Naive B cell (primary cell): ENCODE measurements at regions not wholly inside any gene's neighbourhood (a gene's known extent, or its start where the extent isn't known, plus 50 kb on each side); places are given as distances from the start of the nearest gene placed in this dataset.

ENCODE experiments used
- ATAC-seq, 2 donors: fragments of 150-1000 bp; cut with Tn5 transposase; 2 replicates each; pipeline ENCODE4 v1.10.0; 2021; ENCODE audit warnings: low read depth in 2 of 2, mild to moderate bottlenecking in 2 of 2, moderate library complexity in 2 of 2
- DNase-seq: peaks from one replicate; pipeline ENCODE4 v3.0.0; 2022
- H3K27ac Mint-ChIP-seq, 6 donors: one replicate each; pipeline ENCODE4 v1.8.0; 2020 to 2022; ENCODE audit warnings: mild to moderate bottlenecking in 6 of 6, mixed read lengths in 6 of 6, moderate library complexity in 5 of 6, inconsistent platforms in 2 of 6
- H3K27me3 Mint-ChIP-seq, 3 donors: one replicate each; pipeline ENCODE4 v1.8.0; 2021 to 2022; ENCODE audit warnings: mixed read lengths in 3 of 3, mild to moderate bottlenecking in 1 of 3
- H3K36me3 Mint-ChIP-seq, 2 donors: one replicate each; pipeline ENCODE4 v1.8.0; 2020 to 2022; ENCODE audit warnings: mixed read lengths in 2 of 2, inconsistent platforms in 1 of 2, mild to moderate bottlenecking in 1 of 2
- H3K4me1 Mint-ChIP-seq, 3 donors: one replicate each; pipeline ENCODE4 v1.8.0; 2020 to 2022; ENCODE audit warnings: mixed read lengths in 3 of 3, inconsistent platforms in 1 of 3, mild to moderate bottlenecking in 1 of 3, moderate library complexity in 1 of 3
- H3K4me3 Mint-ChIP-seq, 8 donors: one replicate each; pipeline ENCODE4 v1.8.0; 2020 to 2022; ENCODE audit warnings: mild to moderate bottlenecking in 8 of 8, mixed read lengths in 8 of 8, moderate library complexity in 8 of 8, inconsistent platforms in 2 of 8
- H3K9me3 Mint-ChIP-seq, 7 donors: one replicate each; pipeline ENCODE4 v1.8.0; 2020 to 2022; ENCODE audit warnings: mixed read lengths in 7 of 7, mild to moderate bottlenecking in 5 of 7, inconsistent platforms in 2 of 7, moderate library complexity in 1 of 7

DNA sequence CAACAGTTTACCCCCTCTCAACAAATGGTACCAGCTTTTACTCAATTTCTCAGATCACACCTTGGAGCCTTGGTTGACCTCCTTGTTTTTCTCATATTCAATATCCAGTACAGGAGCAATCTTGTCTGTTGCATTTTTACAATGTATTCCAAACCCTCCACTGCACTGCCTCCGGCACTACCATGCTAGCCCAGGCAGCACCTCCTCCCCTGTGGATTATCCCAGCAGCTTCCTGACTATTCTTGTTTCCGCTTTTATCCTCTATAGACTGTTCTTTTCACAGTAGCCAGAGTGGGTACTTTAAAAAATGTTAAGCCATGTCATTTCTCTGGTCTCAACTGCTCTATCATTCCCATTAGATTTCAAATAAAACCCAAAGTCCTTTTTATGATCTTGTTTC lies 253.4 kb upstream of the GPRIN3 start:
- no peak overlapping the region for H3K27ac Mint-ChIP-seq
- no peaks in the 10 kb centered on the region for H3K36me3 Mint-ChIP-seq
- H3K4me3 Mint-ChIP-seq: no peak overlapping the region

DNA sequence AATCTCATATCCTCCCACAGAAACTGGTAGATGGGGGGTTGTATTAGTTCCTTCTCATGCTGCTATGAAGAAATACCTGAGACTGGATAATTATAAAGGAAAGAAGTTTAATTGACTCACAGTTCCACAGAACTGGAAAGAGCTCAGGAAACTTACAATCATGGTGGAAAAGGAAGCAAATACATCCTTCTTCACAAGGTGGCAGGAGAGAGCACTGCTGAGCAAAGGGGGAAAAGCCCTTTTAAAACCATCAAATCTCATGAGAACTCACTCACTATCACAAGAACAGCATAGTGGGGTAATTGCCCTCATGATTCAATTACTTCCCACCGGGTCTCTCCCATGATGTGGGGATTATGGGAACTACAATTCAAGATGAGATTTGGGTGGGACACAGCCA lies 250.5 kb upstream of the GPRIN3 start:
- H3K27me3 Mint-ChIP-seq: no peaks in the 10 kb centered on the region
- H3K4me3 Mint-ChIP-seq: no peak overlapping the region
- H3K9me3 Mint-ChIP-seq: no peaks in the 10 kb centered on the region
- DNase-seq: no peak
- no peaks in the 10 kb centered on the region for H3K4me1 Mint-ChIP-seq
- no peak for ATAC-seq
- H3K27ac Mint-ChIP-seq: peak overlapping the region in 1 of 6 donors; percentile 88
- no peaks in the 10 kb centered on the region for H3K36me3 Mint-ChIP-seq

More for the DNA sequence above, 253.4 kb upstream of the GPRIN3 start:
- no peaks in the 10 kb centered on the region for H3K27me3 Mint-ChIP-seq
- ATAC-seq: no peak
- no peaks in the 10 kb centered on the region for H3K4me1 Mint-ChIP-seq
- DNase-seq: no peak
- no peaks in the 10 kb centered on the region for H3K9me3 Mint-ChIP-seq

DNA sequence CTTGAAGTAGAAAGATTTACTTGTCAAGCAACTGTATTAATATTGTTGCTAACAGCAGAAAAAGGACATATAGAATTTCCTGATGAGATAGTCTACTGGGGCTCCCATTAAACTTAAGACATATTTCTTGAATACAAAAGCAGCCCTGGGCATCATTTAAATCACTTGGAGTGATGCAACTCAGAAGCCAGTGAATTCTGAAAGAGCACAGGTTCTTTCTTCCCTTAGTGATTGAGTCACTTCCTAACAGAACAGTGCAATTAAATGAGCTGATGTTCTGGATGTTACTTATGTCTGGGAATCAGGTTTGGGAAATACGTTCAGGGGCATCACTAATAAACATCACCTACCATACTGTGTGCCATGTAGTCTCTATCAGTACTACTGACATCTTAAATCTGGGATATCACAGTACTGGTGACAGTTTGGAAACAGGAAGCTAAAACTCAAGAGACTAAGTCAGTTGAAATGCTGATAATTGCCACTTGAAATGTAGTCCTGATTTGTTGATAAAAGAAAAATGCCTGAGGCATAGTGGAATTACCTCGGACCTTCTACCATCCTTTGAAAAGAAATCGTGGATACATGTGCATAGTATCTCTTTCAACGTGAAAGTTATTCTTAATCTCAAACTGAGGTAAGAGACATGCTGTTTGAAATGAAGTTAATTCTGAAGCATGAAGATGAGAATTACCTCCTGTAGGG lies 249.2 kb upstream of the GPRIN3 start:
- no peak overlapping the region for H3K27ac Mint-ChIP-seq
- no peaks in the 10 kb centered on the region for H3K4me1 Mint-ChIP-seq
- no peaks in the 10 kb centered on the region for H3K27me3 Mint-ChIP-seq
- ATAC-seq: no peak
- H3K4me3 Mint-ChIP-seq: no peak overlapping the region
- no peaks in the 10 kb centered on the region for H3K36me3 Mint-ChIP-seq
- H3K9me3 Mint-ChIP-seq: no peaks in the 10 kb centered on the region
- no peak for DNase-seq

DNA sequence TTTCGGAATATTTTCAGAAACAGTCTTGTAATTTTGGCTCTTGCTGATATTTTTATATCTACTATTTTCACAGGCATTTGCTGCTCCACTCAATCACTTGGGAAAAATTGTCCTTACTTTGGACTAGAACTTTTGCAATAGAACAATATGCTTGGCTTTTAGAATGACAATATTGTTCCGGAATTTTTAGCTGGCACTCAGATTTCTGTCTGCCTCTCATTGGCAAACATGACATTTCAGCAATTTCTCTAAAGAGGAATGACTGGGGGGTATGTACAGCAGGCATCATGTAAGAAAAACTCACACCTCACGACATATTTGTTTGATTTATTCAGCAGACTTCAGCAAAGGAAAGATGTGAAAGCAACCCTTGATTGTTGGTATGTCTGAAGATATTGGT lies 243.6 kb upstream of the GPRIN3 start:
- no peaks in the 10 kb centered on the region for H3K36me3 Mint-ChIP-seq
- H3K27ac Mint-ChIP-seq: no peak overlapping the region
- no peak overlapping the region for H3K4me3 Mint-ChIP-seq
- no peaks in the 10 kb centered on the region for H3K27me3 Mint-ChIP-seq
- DNase-seq (no peak), ATAC-seq (no peak)
- no peaks in the 10 kb centered on the region for H3K4me1 Mint-ChIP-seq
- peaks cover 0 to 4% (median 0%) of the 10 kb centered on the region in 7 donors for H3K9me3 Mint-ChIP-seq

DNA sequence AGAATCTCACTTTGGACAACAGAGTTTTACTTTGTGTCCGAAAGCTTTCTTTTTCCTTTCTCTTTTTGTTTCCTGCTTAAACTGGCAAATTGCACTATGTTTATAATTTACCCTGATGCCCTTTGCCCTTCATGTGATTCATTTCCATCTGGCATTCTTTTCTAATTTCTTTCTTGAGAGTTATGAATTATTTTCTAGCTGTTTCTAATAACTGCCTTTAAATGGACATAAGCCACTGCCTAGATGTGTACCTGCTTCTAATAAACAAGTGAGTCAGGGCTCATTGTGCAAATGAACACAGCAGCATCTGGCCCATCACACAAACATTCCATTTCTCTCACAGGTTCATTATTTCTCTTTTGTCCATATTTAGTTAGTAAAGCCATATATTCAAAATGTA lies 242.3 kb upstream of the GPRIN3 start:
- ATAC-seq: no peak
- no peak for DNase-seq
- Mint-ChIP-seq H3K27ac (no peak overlapping the region), H3K36me3 (peaks cover 0 to 7% of the 10 kb centered on the region in 2 donors), H3K4me1 (no peaks in the 10 kb centered on the region), H3K4me3 (no peak overlapping the region), H3K9me3 (peaks cover 0 to 17% (median 5%) of the 10 kb centered on the region in 7 donors), H3K27me3 (no peaks in the 10 kb centered on the region)

DNA sequence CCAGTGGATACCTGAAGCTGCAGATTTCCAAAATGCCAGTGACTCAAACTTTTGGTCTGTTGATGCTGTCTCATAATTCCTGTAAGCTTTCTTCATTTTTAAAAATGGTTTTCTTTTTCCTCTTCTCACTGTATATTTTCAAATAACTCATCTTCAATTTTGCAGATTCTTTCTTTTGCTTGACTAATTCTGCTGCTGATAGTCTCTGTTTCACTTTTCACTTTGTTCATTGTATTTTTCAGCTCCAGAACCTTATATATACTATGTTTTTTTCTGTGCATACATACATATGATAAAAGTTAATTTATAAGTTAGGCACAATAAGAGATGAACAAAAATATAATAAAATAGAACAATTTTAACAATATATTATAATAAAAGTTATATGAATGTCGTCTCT lies 237.7 kb upstream of the GPRIN3 start:
- Mint-ChIP-seq H3K9me3 (peaks cover 15 to 38% (median 16%) of the 10 kb centered on the region in 7 donors), H3K27ac (no peak overlapping the region), H3K4me3 (no peak overlapping the region), H3K36me3 (peaks cover 0 to 7% of the 10 kb centered on the region in 2 donors), H3K27me3 (no peaks in the 10 kb centered on the region), H3K4me1 (no peaks in the 10 kb centered on the region)
- no peak for DNase-seq
- no peak for ATAC-seq

DNA sequence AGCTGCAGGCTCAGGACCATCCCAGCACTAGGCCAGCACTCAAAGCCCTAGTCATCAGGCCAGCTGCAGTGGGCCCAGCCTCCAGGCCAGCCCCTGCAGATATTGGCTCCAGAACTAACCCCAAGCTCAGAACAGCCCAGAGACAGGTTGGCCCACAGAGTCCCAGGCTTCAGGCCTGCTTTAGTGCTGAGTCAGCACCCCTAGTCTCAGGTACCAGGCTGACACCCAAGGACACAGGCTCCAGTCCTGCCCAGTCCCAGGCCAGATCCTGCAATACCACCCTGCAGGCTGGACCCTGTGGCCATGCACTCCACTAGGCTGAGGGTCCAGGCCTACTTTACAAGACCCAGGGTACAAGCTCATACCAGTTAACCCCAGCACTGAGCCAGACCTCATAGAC lies 234.4 kb upstream of the GPRIN3 start:
- ATAC-seq (no peak), DNase-seq (no peak)
- H3K27me3 Mint-ChIP-seq: no peaks in the 10 kb centered on the region
- H3K9me3 Mint-ChIP-seq: peaks cover 15 to 37% (median 16%) of the 10 kb centered on the region in 7 donors
- H3K27ac Mint-ChIP-seq: no peak overlapping the region
- H3K4me1 Mint-ChIP-seq: no peaks in the 10 kb centered on the region
- H3K4me3 Mint-ChIP-seq: no peak overlapping the region
- H3K36me3 Mint-ChIP-seq: peaks cover 0 to 7% of the 10 kb centered on the region in 2 donors

DNA sequence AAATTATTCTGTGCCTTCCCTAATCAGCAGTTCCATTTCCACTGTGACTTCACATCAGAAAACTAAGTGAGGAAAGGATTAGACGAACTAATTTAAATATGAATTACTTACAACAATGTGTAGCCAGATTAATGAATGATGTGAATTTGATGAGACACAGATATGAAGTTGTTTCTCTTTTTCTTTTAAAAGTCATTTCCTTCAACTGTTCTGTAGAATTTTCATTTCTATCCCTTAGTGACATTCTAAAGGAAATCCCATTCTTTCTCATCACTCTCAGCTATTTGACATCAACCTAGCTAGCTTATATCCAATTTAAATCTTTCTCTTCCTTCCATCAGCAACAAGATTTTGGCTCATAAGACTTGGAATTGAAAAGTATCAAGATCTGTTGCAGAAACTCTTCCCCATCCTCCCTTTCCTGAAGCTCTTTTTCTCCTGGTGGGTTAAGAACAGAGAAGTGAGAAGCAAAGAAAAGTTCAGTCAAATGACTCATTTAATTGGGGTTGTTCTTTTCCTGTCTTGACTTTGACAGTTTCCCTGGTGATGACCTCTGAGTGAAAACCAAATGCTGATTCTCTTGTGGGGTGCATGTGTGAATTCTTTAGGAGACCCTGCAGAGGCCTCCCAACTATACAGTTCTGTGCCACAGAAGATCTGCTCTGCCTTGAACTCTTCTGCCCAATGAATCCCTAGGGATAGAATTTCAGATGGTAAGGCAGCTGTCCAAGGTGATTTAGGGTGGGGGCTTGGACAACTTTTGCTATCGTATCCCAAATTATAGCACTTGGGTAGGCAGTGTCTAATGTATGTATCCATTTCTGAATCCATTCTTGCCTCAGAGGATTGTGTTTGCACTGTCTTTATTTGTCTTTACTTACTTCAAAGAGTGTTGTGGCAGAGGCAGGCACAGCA lies 232.5 kb upstream of the GPRIN3 start:
- Mint-ChIP-seq H3K4me1 (no peaks in the 10 kb centered on the region), H3K27ac (no peak overlapping the region), H3K27me3 (no peaks in the 10 kb centered on the region), H3K36me3 (no peaks in the 10 kb centered on the region), H3K4me3 (no peak overlapping the region), H3K9me3 (peaks cover 10 to 24% (median 16%) of the 10 kb centered on the region in 7 donors)
- DNase-seq (no peak), ATAC-seq (no peak)

DNA sequence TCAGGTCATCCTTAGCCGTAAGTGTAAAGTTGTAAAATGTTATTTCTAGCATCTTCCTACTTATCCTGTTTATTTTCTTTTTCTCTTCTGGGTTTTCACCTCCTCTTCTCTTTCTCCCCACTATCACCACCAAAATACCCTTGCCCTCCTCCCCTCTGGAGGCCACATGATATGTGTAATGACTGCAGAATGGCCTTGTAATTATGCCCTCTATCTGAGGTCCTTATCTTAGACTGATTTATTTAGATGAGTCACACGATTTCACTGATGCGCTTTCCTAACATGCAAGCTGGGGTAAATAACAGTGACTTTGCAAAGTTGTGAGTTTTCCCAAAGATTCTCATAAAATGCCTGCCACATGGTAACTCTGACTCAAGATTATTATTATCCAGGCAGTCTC lies 231.8 kb upstream of the GPRIN3 start:
- no peaks in the 10 kb centered on the region for H3K4me1 Mint-ChIP-seq
- no peaks in the 10 kb centered on the region for H3K36me3 Mint-ChIP-seq
- H3K27ac Mint-ChIP-seq: no peak overlapping the region
- peaks cover 8 to 17% (median 12%) of the 10 kb centered on the region in 7 donors for H3K9me3 Mint-ChIP-seq
- no peaks in the 10 kb centered on the region for H3K27me3 Mint-ChIP-seq
- H3K4me3 Mint-ChIP-seq: no peak overlapping the region
- no peak for DNase-seq
- no peak for ATAC-seq

DNA sequence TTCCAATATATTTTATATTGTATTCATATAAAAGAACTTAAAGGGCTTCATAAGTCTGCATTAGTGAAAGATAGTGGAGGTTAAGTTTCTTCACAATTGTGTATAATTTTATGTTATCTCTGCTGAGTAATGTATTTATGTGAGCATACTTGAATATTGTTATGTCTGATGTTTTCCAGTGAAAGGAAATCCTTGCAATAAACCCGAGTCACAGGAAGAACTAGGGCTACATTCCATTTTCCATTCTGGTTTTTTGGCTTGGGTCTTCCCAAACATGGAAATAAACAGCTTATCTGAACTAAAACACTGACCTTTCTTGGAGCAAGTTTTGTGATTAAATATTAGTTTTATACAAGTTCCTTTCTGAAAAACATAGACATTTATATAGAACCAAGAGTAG lies 231.3 kb upstream of the GPRIN3 start:
- Mint-ChIP-seq H3K9me3 (peaks cover 5 to 14% (median 9%) of the 10 kb centered on the region in 7 donors), H3K27me3 (no peaks in the 10 kb centered on the region), H3K27ac (no peak overlapping the region), H3K4me1 (no peaks in the 10 kb centered on the region), H3K36me3 (no peaks in the 10 kb centered on the region), H3K4me3 (no peak overlapping the region)
- DNase-seq (no peak), ATAC-seq (no peak)

DNA sequence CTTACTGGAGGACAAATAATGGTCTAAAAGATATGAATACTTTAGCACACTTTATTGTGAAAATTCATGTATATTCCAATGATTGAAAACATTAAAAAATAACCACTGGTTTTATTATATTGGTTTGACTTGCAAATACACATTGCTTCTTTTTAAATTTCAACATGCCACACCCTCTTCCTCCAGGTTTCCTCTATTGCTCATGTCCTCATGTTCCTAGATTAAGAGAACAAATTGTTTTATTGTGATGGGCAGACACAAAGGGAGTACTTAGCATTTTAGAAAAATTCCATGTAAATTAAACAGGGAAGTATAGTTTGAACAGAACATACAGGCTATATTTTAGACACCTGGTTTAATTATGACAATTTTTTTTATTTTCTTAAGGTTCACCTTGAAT lies 230.6 kb upstream of the GPRIN3 start:
- ATAC-seq (no peak), DNase-seq (no peak)
- no peak overlapping the region for H3K4me3 Mint-ChIP-seq
- no peak overlapping the region for H3K27ac Mint-ChIP-seq
- H3K36me3 Mint-ChIP-seq: no peaks in the 10 kb centered on the region
- peaks cover 2 to 7% (median 4%) of the 10 kb centered on the region in 7 donors for H3K9me3 Mint-ChIP-seq
- no peaks in the 10 kb centered on the region for H3K4me1 Mint-ChIP-seq
- H3K27me3 Mint-ChIP-seq: no peaks in the 10 kb centered on the region

DNA sequence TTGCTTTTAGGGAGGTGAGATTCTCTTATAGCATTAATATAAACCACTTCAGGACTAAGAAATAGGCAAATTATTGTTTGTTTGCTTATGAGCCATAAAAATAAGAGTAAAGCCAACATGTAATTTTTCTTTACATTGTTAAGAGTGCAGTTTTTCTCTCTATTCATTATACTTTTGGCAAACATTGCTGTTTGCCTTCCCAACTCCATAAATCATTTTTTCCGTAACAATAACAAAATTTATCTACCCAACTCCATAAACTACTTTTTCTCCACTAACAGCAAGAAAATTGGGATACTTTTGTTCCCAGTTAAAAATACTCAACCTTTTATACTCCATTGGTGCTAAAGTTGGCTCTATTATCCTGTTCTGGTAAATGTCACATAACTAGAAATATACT lies 229.7 kb upstream of the GPRIN3 start:
- DNase-seq (no peak), ATAC-seq (no peak)
- Mint-ChIP-seq H3K4me1 (no peaks in the 10 kb centered on the region), H3K9me3 (peaks cover 0 to 2% (median 0%) of the 10 kb centered on the region in 7 donors), H3K27ac (no peak overlapping the region), H3K4me3 (no peak overlapping the region), H3K27me3 (peaks cover 0 to 3% (median 0%) of the 10 kb centered on the region in 3 donors), H3K36me3 (no peaks in the 10 kb centered on the region)

DNA sequence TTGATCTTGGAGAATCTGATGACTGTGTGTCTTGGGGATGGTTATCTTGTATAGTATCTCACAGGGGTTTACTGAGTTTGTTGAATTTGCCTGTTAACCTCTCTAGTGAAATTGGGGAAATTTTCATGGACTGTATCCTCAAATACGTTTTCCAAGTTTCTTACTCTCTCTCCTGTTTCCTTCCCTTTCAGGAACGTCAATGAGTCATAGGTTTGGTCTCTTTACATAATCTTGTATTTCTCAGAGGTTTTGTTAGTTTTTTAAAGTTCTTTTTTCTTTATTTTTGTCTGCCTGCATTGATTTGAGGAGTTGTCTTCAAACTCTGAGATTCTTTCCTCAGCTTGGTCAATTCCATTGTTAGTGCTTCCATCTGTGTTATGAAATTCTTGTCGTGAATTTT lies 227.7 kb upstream of the GPRIN3 start:
- no peaks in the 10 kb centered on the region for H3K36me3 Mint-ChIP-seq
- H3K9me3 Mint-ChIP-seq: peaks cover 0 to 2% (median 0%) of the 10 kb centered on the region in 7 donors
- no peaks in the 10 kb centered on the region for H3K4me1 Mint-ChIP-seq
- no peak overlapping the region for H3K27ac Mint-ChIP-seq
- DNase-seq (no peak), ATAC-seq (no peak)
- no peak overlapping the region for H3K4me3 Mint-ChIP-seq
- H3K27me3 Mint-ChIP-seq: peaks cover 0 to 7% (median 0%) of the 10 kb centered on the region in 3 donors

DNA sequence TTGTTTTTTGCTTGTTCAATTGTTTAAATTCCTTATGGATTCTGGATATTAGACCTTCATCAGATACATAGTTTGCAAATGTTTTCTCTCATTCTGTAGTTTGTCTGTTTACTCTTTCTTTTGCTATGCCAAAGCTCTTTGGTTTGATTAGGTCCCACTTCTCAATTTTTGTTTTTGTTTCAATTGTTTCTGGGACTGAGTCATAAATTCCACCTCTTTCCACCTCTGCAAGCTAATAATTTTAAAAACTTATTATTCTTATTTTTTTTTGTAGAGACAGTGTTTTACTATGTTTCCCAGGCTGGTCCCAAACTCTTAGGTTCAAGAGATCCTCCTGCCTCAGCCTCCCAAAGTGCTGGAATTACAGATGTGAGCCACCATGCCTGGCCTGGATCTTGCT lies 226.8 kb upstream of the GPRIN3 start:
- Mint-ChIP-seq H3K4me1 (no peaks in the 10 kb centered on the region), H3K27me3 (peaks cover 0 to 7% (median 0%) of the 10 kb centered on the region in 3 donors), H3K9me3 (peaks cover 0 to 2% (median 0%) of the 10 kb centered on the region in 7 donors), H3K27ac (no peak overlapping the region), H3K4me3 (no peak overlapping the region), H3K36me3 (no peaks in the 10 kb centered on the region)
- ATAC-seq (no peak), DNase-seq (no peak)
